ENCODE measurements at regions not wholly inside any gene's neighbourhood (a gene's known extent, or its start where the extent isn't known, plus 50 kb on each side); places are given as distances from the start of the nearest gene placed in this dataset.

GRCh38 chr2:150222379-150222778 is 265.1 kb downstream of the RND3 start:
- TF ChIP-seq, protein P1, sequence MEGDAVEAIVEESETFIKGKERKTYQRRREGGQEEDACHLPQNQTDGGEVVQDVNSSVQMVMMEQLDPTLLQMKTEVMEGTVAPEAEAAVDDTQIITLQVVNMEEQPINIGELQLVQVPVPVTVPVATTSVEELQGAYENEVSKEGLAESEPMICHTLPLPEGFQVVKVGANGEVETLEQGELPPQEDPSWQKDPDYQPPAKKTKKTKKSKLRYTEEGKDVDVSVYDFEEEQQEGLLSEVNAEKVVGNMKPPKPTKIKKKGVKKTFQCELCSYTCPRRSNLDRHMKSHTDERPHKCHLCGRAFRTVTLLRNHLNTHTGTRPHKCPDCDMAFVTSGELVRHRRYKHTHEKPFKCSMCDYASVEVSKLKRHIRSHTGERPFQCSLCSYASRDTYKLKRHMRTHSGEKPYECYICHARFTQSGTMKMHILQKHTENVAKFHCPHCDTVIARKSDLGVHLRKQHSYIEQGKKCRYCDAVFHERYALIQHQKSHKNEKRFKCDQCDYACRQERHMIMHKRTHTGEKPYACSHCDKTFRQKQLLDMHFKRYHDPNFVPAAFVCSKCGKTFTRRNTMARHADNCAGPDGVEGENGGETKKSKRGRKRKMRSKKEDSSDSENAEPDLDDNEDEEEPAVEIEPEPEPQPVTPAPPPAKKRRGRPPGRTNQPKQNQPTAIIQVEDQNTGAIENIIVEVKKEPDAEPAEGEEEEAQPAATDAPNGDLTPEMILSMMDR (IDR thresholded peaks at IDR 0.05; ENCODE audit: extremely low read depth in 1 of 2, insufficient read depth in 1 of 2, low read depth in 1 of 2, low read length in 2 of 2), result no peak
- no peak for TF ChIP-seq POLR2A (IDR thresholded peaks at IDR 0.05; ENCODE audit: low read depth, low read length)
